Mesothelial cell of epicardium (in vitro differentiated cells): ENCODE measurements at regions not wholly inside any gene's neighbourhood (a gene's known extent, or its start where the extent isn't known, plus 50 kb on each side); places are given as distances from the start of the nearest gene placed in this dataset.
"Not testable (repeated sequence)": the region's sequence is repeated elsewhere in the genome, so short reads cannot be mapped to it uniquely, and the experiment has no call there.

Experiments
- DNase-seq, 2 experiments: peaks; one replicate each; pipeline ENCODE4 v3.0.0; 2021; ENCODE audit warnings: low spot score in 2 of 2; ENCODE audit not compliant: unreplicated experiment in 2 of 2
- H3K27ac Mint-ChIP-seq: 2 replicates; pipeline ENCODE4 v1.8.0; 2021; ENCODE audit warnings: mixed read lengths
- H3K27me3 Mint-ChIP-seq: 2 replicates; pipeline ENCODE4 v1.8.0; 2021; ENCODE audit warnings: low read depth, mixed read lengths
- H3K36me3 Mint-ChIP-seq: 2 replicates; pipeline ENCODE4 v1.8.0; 2021; ENCODE audit warnings: mixed read lengths
- H3K4me1 Mint-ChIP-seq: 2 replicates; pipeline ENCODE4 v1.8.0; 2021; ENCODE audit warnings: mixed read lengths
- H3K4me3 Mint-ChIP-seq: 2 replicates; pipeline ENCODE4 v1.8.0; 2021; ENCODE audit warnings: mild to moderate bottlenecking, moderate library complexity, mixed read lengths
- H3K9me3 Mint-ChIP-seq: 2 replicates; pipeline ENCODE4 v1.8.0; 2021; ENCODE audit warnings: mixed read lengths
- CTCF ChIP-seq: fragments of 200-600 bp; sonication (generic); IDR thresholded peaks from one replicate; pipeline ENCODE4 v1.5.0; 2021; ENCODE audit warnings: antibody characterized with exemption; ENCODE audit not compliant: unreplicated experiment

DNA sequence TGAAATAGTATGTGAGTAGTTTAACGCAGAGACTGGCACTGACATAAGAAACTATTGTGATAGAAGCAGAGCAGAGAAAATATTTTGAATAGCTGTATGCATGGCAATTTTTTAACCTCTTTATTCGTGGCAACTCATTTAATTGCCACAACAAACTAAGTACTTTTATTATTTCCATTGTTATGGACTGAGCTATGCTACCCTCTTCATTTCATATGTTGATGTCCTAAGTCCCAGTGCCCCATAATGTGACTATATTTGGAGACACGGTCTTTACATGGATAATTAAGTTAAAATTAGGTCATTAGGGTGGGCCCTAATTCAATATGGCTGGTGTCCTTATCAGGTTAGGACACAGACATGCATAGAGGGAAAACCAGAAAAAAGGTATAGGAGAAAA, 86.1 kb upstream of the PRSS3 start:
- Mint-ChIP-seq H3K27me3 (no peaks in the 10 kb centered on the region), H3K27ac (no peak overlapping the region), H3K4me1 (peaks cover 16% of the 10 kb centered on the region), H3K36me3 (peaks cover 2% of the 10 kb centered on the region), H3K4me3 (no peak overlapping the region), H3K9me3 (peaks cover 10% of the 10 kb centered on the region)
- TF ChIP-seq CTCF = no peak
- no peak for DNase-seq

GRCh38 chr9:33711418-33711817, 83.9 kb upstream of the PRSS3 start:
- not testable (repeated sequence) for H3K27me3 Mint-ChIP-seq, H3K36me3 Mint-ChIP-seq, DNase-seq, H3K4me3 Mint-ChIP-seq, H3K4me1 Mint-ChIP-seq, H3K27ac Mint-ChIP-seq
- H3K9me3 Mint-ChIP-seq = peaks cover 10% of the 10 kb centered on the region

- H3K4me3 Mint-ChIP-seq = no peak overlapping the region
- no peak for TF ChIP-seq CTCF
- no peak overlapping the region for H3K27ac Mint-ChIP-seq
- H3K4me1 Mint-ChIP-seq = peaks cover 10% of the 10 kb centered on the region
- H3K27me3 Mint-ChIP-seq = peaks cover 28% of the 10 kb centered on the region
- H3K36me3 Mint-ChIP-seq = no peaks in the 10 kb centered on the region
- DNase-seq = no peak
- no peaks in the 10 kb centered on the region for H3K9me3 Mint-ChIP-seq
These were observed 80.4 kb upstream of the PRSS3 start for GRCh38 chr9:33714989-33715388.

DNA sequence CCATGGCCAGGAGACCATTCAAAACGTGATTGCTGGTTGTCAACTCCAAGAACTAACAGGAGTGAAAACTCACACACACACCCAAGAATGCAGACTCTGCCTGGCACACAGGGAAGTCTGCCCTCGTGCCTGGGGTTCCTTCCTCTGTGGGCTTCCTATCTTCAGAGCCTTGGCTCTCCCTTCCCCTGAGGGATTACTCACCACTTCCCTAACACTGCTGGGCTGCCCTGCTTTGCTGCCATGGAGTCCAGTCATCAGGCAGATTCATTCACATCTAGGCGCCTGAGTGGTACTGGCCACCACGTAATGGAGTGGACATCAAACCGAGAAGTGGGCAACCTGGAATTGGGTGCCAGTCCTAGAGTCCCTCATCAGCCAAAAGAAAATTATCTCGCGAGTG, 76.4 kb upstream of the PRSS3 start:
- Mint-ChIP-seq H3K4me1 (no peaks in the 10 kb centered on the region), H3K27ac (no peak overlapping the region)

GRCh38 chr9:33719581-33720374, 75.6 kb upstream of the PRSS3 start:
- peak in 1 of 2 experiments; percentile 40 for DNase-seq
- Mint-ChIP-seq H3K9me3 (peaks cover 5% of the 10 kb centered on the region), H3K4me3 (no peak overlapping the region), H3K27me3 (peaks cover 28% of the 10 kb centered on the region), H3K4me1 (no peaks in the 10 kb centered on the region), H3K36me3 (no peaks in the 10 kb centered on the region), H3K27ac (no peak overlapping the region)
- peak; percentile 18 for TF ChIP-seq CTCF

More for the DNA sequence above, 76.4 kb upstream of the PRSS3 start:
- Mint-ChIP-seq H3K36me3 (no peaks in the 10 kb centered on the region), H3K4me3 (no peak overlapping the region), H3K27me3 (peaks cover 28% of the 10 kb centered on the region), H3K9me3 (no peaks in the 10 kb centered on the region)
- DNase-seq = no peak
- TF ChIP-seq CTCF = no peak

GRCh38 chr9:33721674-33722358, 73.5 kb upstream of the PRSS3 start:
- Mint-ChIP-seq H3K9me3 (peaks cover 5% of the 10 kb centered on the region), H3K36me3 (no peaks in the 10 kb centered on the region), H3K27ac (no peak overlapping the region), H3K4me3 (no peak overlapping the region), H3K4me1 (no peaks in the 10 kb centered on the region), H3K27me3 (peaks cover 18% of the 10 kb centered on the region)
- TF ChIP-seq CTCF = peak; percentile 100
- peak; percentile 86 to 95 for DNase-seq
